ENCODE measurements at regions not wholly inside any gene's neighbourhood (a gene's known extent, or its start where the extent isn't known, plus 50 kb on each side); places are given as distances from the start of the nearest gene placed in this dataset.

- TF ChIP-seq POLR2A (IDR thresholded peaks at IDR 0.05; ENCODE audit: low read depth, low read length): no peak
- no peak for TF ChIP-seq POU2F2 (IDR thresholded peaks at IDR 0.05; ENCODE audit: low read depth, low read length)
- TF ChIP-seq POLR2AphosphoS5 (IDR thresholded peaks at IDR 0.05; ENCODE audit: low read depth, low read length): no peak
Observed at GRCh38 chr12:19572920-19573558, 133.7 kb downstream of the AEBP2 start.

All from GM12891 (cell line).